GM20000 (cell line): ENCODE measurements at regions not wholly inside any gene's neighbourhood (a gene's known extent, or its start where the extent isn't known, plus 50 kb on each side); places are given as distances from the start of the nearest gene placed in this dataset.

Experiments used
- DNase-seq: peaks from one replicate; pipeline ENCODE4 v3.0.0; 2012; ENCODE audit warnings: low spot score
- TF ChIP-seq, protein P1 (sequence below): IDR thresholded peaks from 2 replicates; pipeline ENCODE4 v1.5.1; 2012; ENCODE audit warnings: mild to moderate bottlenecking, control low read depth; ENCODE audit errors: extremely low read depth, missing control alignments

DNA sequence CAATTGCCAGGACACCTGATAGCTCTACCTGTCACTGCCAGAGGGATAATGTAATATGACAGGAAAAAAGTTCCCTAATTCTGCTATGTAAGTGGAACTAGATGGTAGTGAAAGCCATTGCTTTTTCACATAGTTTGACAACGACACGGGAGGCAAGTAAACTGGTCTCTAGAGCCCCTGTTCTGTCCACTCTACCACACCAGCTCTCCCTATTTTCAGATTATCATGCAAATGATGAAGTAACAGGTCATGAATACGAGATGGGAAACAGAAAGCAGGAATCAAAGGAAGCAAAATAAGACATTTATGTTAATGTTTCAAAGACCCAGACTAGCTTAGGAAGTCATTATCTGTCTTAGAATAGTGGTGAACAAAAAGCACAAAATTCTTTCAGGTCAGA, 56.2 kb downstream of the TAF11L14 start:
- TF ChIP-seq, protein P1, sequence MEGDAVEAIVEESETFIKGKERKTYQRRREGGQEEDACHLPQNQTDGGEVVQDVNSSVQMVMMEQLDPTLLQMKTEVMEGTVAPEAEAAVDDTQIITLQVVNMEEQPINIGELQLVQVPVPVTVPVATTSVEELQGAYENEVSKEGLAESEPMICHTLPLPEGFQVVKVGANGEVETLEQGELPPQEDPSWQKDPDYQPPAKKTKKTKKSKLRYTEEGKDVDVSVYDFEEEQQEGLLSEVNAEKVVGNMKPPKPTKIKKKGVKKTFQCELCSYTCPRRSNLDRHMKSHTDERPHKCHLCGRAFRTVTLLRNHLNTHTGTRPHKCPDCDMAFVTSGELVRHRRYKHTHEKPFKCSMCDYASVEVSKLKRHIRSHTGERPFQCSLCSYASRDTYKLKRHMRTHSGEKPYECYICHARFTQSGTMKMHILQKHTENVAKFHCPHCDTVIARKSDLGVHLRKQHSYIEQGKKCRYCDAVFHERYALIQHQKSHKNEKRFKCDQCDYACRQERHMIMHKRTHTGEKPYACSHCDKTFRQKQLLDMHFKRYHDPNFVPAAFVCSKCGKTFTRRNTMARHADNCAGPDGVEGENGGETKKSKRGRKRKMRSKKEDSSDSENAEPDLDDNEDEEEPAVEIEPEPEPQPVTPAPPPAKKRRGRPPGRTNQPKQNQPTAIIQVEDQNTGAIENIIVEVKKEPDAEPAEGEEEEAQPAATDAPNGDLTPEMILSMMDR, result no peak
- DNase-seq, result no peak

DNA sequence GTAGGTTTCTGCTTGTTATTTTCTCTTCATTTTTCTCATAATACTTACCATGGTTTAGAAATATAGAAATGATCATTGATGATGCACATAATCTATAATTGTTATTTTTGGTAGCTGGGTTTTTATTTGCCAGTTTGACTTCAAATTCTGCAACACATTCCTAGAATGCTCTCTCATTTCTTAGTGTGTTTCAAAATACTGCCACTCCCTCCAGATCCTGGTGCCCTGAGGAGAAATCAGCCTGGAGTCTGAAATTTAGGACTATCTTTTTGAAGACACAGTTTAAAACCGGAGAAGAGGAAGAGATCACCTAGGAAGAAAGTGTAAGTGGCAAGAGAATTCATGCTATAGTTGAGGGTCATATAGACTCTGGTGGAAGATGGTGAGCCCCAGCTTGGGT, 57.5 kb downstream of the TAF11L14 start:
- no peak for DNase-seq

DNA sequence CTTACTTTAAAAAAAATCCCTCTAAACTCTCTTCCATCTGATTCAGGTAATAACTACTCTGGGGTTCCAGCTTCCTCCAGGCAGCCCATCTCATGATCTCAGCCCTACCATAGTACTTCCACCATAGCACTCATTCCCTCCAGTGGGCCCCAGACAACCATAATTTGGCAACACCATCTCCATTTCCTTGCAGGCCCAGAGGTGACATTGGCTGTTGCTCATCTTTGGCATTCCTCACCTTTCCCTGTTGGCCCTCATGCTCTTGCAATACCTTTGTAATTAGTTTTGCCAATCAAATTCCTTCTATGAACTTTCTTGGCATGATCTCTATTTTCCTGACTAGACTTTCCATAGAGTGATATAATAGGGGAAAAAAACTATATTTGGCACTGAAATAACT, 60.1 kb downstream of the TAF11L14 start:
- no peak for DNase-seq
- TF ChIP-seq, protein P1, result no peak

More for the DNA sequence above, 57.5 kb downstream of the TAF11L14 start:
- TF ChIP-seq, protein P1, result no peak

DNA sequence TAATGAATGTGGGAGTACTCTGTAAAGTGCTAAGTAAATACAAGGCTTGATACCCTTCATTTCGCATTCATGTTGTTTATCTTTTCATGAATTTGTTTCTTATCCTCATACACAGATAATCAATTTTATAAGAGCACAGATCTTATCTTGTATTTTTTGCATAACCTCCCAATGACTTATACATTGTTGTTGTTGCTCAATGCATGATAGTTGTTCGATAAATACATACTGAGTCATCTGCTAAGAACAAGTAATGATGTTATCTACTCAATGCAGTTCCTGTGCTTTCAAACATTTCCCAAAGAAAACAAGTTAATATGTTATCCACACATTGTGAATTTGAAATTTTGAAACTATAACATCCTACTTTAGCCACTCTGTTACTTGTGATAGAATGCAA, 60.7 kb downstream of the TAF11L14 start:
- TF ChIP-seq, protein P1, result no peak
- DNase-seq, result no peak

DNA sequence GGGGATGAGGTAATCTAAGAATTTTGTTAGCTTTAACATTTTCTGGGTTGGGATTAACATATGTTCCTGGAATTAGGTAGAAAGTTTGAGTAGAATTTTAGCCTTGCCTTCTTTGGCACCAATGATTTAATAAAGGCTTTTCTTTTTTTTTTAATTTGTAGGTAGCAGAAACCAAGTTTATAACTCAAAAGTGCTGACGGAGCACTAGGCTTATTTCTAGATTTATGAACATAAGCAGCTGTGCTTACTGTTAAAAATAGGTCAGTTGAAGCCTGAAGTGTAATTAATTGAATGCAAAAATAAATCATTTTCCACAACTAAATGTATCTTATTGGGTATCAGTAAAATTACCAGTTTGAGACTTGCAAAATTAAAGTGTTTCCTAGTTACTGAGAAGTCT, 62.4 kb downstream of the TAF11L14 start:
- TF ChIP-seq, protein P1, result no peak
- DNase-seq, result no peak

DNA sequence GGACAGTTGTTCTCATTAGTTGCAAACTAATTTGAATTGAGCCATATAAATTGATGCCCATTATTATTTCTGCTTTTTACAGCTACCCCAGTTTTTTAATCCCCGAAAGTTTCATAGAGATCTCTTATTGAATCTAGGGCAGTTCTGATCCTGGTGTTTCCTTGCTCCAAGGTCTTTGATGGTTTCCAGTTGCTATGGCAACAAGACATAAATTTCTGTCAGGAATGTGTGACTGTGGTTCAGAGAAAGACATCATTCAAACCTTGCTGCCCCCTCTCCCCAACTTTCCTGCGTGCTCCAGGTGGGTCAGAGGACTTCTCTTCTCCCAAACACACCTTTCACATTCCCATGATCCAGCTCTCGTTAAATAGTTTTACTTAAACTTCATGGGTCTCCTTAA, 63.4 kb downstream of the TAF11L14 start:
- no peak for DNase-seq
- TF ChIP-seq, protein P1, result no peak

DNA sequence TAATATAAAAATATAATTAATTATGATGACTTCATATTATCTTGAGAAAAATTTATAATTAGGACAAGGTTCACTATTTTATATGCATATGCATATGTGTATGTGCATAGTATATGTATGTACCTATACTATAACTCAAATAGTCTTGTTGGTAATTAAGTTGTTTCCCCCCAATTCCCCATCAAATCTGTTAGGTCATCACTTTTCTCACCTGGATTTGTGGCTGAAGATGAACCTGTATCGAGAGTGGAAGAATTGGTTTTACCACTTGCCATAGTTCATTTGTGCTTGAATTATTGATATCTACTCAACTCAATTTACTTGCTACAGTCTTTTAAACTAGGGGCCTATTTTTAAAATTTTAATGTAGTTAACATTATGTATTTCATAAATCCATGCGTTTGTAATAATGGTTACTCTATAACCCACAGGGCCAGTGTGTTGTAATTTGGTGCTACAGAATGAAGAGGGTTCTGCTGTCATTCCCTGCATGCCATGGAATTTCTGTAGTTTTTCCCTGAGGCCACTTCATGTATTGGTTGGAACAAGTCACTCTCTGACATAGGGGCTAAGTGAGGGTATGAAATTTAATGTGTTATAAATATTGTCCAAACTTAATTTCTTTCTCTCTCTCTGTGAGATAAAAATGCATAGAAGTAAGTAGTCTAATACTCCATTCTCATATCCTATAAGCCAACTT, 74.9 kb downstream of the TAF11L14 start:
- no peak for DNase-seq
- TF ChIP-seq, protein P1, result no peak
